Activated CD4-positive, alpha-beta T cell treated with anti-CD3 and anti-CD28 coated beads for 4 hours (primary cell): ENCODE measurements at regions not wholly inside any gene's neighbourhood (a gene's known extent, or its start where the extent isn't known, plus 50 kb on each side); places are given as distances from the start of the nearest gene placed in this dataset.

ENCODE experiments used
- DNase-seq, 2 donors: peaks; one replicate each; pipeline ENCODE4 v3.0.0-alpha.2; 2020

- DNase-seq: no peak
These were observed 73.0 kb upstream of the LGALSL start for GRCh38 chr2:64380853-64381527.

- no peak for DNase-seq
These were observed 70.9 kb upstream of the LGALSL start for GRCh38 chr2:64383016-64383591.

GRCh38 chr2:64383881-64384280 is 70.1 kb upstream of the LGALSL start:
- no peak for DNase-seq

GRCh38 chr2:64386676-64387075 is 67.3 kb upstream of the LGALSL start:
- no peak for DNase-seq

GRCh38 chr2:64390586-64390985 is 63.4 kb upstream of the LGALSL start:
- no peak for DNase-seq

- no peak for DNase-seq
These were observed 62.5 kb upstream of the LGALSL start for GRCh38 chr2:64391424-64391823.

- no peak for DNase-seq
These were observed 62.0 kb upstream of the LGALSL start for GRCh38 chr2:64391940-64392339.

GRCh38 chr2:64392529-64392928 is 61.4 kb upstream of the LGALSL start:
- DNase-seq: no peak

- no peak for DNase-seq
These were observed 60.5 kb upstream of the LGALSL start for GRCh38 chr2:64393383-64394010.

GRCh38 chr2:64394153-64394552 is 59.8 kb upstream of the LGALSL start:
- DNase-seq: no peak

- no peak for DNase-seq
These were observed 58.0 kb upstream of the LGALSL start for GRCh38 chr2:64396001-64396400.

GRCh38 chr2:64396551-64396950 is 57.4 kb upstream of the LGALSL start:
- DNase-seq: no peak

- no peak for DNase-seq
These were observed 55.3 kb upstream of the LGALSL start for GRCh38 chr2:64398516-64399129.

GRCh38 chr2:64399521-64399920 is 54.4 kb upstream of the LGALSL start:
- DNase-seq: no peak

- DNase-seq: no peak
These were observed 53.7 kb upstream of the LGALSL start for GRCh38 chr2:64400105-64400728.

GRCh38 chr2:64400733-64401528 is 53.0 kb upstream of the LGALSL start:
- DNase-seq: no peak

GRCh38 chr2:64401529-64401880 is 52.5 kb upstream of the LGALSL start:
- DNase-seq: no peak

- DNase-seq: no peak
These were observed 51.1 kb upstream of the LGALSL start for GRCh38 chr2:64402876-64403275.

GRCh38 chr2:64403426-64403825 is 50.5 kb upstream of the LGALSL start:
- no peak for DNase-seq

GRCh38 chr2:64404002-64404731 is 49.8 kb upstream of the LGALSL start:
- DNase-seq: no peak
